H1 (cell line): ENCODE measurements at regions not wholly inside any gene's neighbourhood (a gene's known extent, or its start where the extent isn't known, plus 50 kb on each side); places are given as distances from the start of the nearest gene placed in this dataset.

Experiments
- CTCF ChIA-PET: fragments of 300-600 bp; sonication (Branson Sonifier 250); formaldehyde crosslinking; loops from one replicate; lab custom pipeline; 2021; ENCODE audit not compliant: partially characterized antibody; lab: Charles Lee
- POLR2A ChIA-PET: fragments of 300-600 bp; sonication (Branson Sonifier 250); formaldehyde crosslinking; loops from one replicate; lab custom pipeline; 2021; ENCODE audit warnings: inconsistent platforms; ENCODE audit not compliant: partially characterized antibody; lab: Charles Lee
- DNase-seq, 2 experiments: peaks; one replicate each; pipeline versions ENCODE4 v3.0.0 to v3.0.0-alpha.2; 2010 to 2022; ENCODE audit warnings: low spot score in 2 of 2, low read depth in 1 of 2, mixed read lengths in 1 of 2
- FAIRE-seq: peaks from 2 replicates; lab custom pipeline; 2011; peaks lifted over from hg19 to GRCh38; lab: Jason Lieb, UNC
- H2AFZ ChIP-seq: 2 replicates; pipeline ENCODE4 v1.8.1; 2012; ENCODE audit warnings: low read length, inconsistent platforms
- H2AK5ac ChIP-seq: 2 replicates; pipeline ENCODE4 v1.6.1; 2013; ENCODE audit warnings: low read depth, low read length
- H2BK120ac ChIP-seq: replicated peaks from 2 replicates; pipeline ENCODE3; 2013; ENCODE audit warnings: low read depth, low read length, inconsistent platforms
- H2BK12ac ChIP-seq: 2 replicates; pipeline ENCODE4 v1.6.1; 2013; ENCODE audit warnings: low read depth, low read length
- H2BK15ac ChIP-seq: 2 replicates; pipeline ENCODE4 v1.6.1; 2013; ENCODE audit warnings: low read length
- H2BK20ac ChIP-seq: 2 replicates; pipeline ENCODE4 v1.6.1; 2013; ENCODE audit warnings: low read length
- H2BK5ac ChIP-seq: 2 replicates; pipeline ENCODE4 v1.6.1; 2013; ENCODE audit warnings: low read depth, low read length
- H3K14ac ChIP-seq: 2 replicates; pipeline ENCODE4 v1.6.1; 2013; ENCODE audit warnings: inconsistent platforms; ENCODE audit not compliant: insufficient read length
- H3K18ac ChIP-seq: 2 replicates; pipeline ENCODE4 v1.6.1; 2013; ENCODE audit warnings: low read length; ENCODE audit errors: extremely low read depth
- H3K23ac ChIP-seq: 2 replicates; pipeline ENCODE4 v1.6.1; 2013; ENCODE audit warnings: inconsistent platforms; ENCODE audit not compliant: insufficient read length
- H3K23me2 ChIP-seq: 2 replicates; pipeline ENCODE4 v1.6.1; 2013; ENCODE audit warnings: low read depth, low read length
- H3K27ac ChIP-seq: 2 replicates; pipeline ENCODE4 v1.6.1; 2011; ENCODE audit warnings: low read depth, low read length, inconsistent platforms
- H3K27me3 ChIP-seq, 4 experiments: replicated peaks in 1 of 4; 1 replicate in 1 of 4; 2 replicates in 3 of 4; pipeline versions ENCODE4 v1.6.1 to v1.8.1; 2011 to 2013; ENCODE audit warnings: low read length in 3 of 4, mild to moderate bottlenecking in 3 of 4, inconsistent platforms in 2 of 4, mixed read lengths in 2 of 4, moderate library complexity in 1 of 4; ENCODE audit not compliant: control insufficient read depth in 3 of 4, insufficient read depth in 3 of 4; ENCODE audit errors: extremely low read depth in 1 of 4
- H3K36me3 ChIP-seq, 4 experiments: 2 replicates each; pipeline versions ENCODE4 v1.6.1 to v1.8.1; 2011 to 2013; ENCODE audit warnings: mild to moderate bottlenecking in 4 of 4, low read length in 3 of 4, moderate library complexity in 2 of 4, control low read depth in 1 of 4, inconsistent platforms in 1 of 4; ENCODE audit not compliant: insufficient read depth in 4 of 4, control insufficient read depth in 2 of 4
- H3K4ac ChIP-seq: replicated peaks from 2 replicates; pipeline ENCODE3; 2013; ENCODE audit warnings: low read length, low read depth, mixed read lengths, inconsistent platforms; ENCODE audit not compliant: insufficient read length
- H3K4me1 ChIP-seq, 4 experiments: replicated peaks in 1 of 4; 1 replicate in 1 of 4; 2 replicates in 3 of 4; pipeline versions ENCODE4 v1.6.1 to v1.8.1; 2011 to 2013; ENCODE audit warnings: low read length in 3 of 4, inconsistent platforms in 2 of 4, mixed read lengths in 1 of 4; ENCODE audit not compliant: insufficient read depth in 4 of 4, control insufficient read depth in 3 of 4
- H3K4me2 ChIP-seq, 2 experiments: 2 replicates each; pipeline versions ENCODE4 v1.6.1 to v1.8.1; 2011 to 2013; ENCODE audit warnings: low read depth in 2 of 2, low read length in 2 of 2, control low read depth in 1 of 2, inconsistent platforms in 1 of 2, mild to moderate bottlenecking in 1 of 2; ENCODE audit not compliant: insufficient read depth in 1 of 2
- H3K4me3 ChIP-seq, 4 experiments: fragments of 200-600, 300-600 bp in 1 of 4; sonication (generic), shearing (Covaris generic), sonication (Bioruptor Twin) in 1 of 4; 2 replicates each; pipeline versions ENCODE4 v1.5.1 to v1.8.1; 2011 to 2016; ENCODE audit warnings: low read length in 4 of 4, low read depth in 3 of 4, control low read depth in 2 of 4, inconsistent platforms in 2 of 4, mild to moderate bottlenecking in 2 of 4, mixed read lengths in 1 of 4, moderate library complexity in 1 of 4; ENCODE audit not compliant: insufficient read depth in 2 of 4; ENCODE audit errors: extremely low read depth in 1 of 4
- H3K56ac ChIP-seq: replicated peaks from 2 replicates; pipeline ENCODE3; 2013; ENCODE audit warnings: low read depth, mild to moderate bottlenecking, mixed read lengths, low read length, inconsistent platforms; ENCODE audit not compliant: insufficient read length
- H3K79me1 ChIP-seq: 2 replicates; pipeline ENCODE4 v1.6.1; 2013; ENCODE audit warnings: low read depth, low read length, control low read depth
- H3K79me2 ChIP-seq, 2 experiments: 2 replicates each; pipeline versions ENCODE4 v1.6.1 to v1.8.1; 2012 to 2013; ENCODE audit warnings: low read length in 2 of 2, mild to moderate bottlenecking in 2 of 2, inconsistent platforms in 1 of 2; ENCODE audit not compliant: insufficient read depth in 2 of 2, control insufficient read depth in 1 of 2
- H3K9ac ChIP-seq, 4 experiments: replicated peaks in 1 of 4; 1 replicate in 1 of 4; 2 replicates in 3 of 4; pipeline versions ENCODE4 v1.6.1 to v1.8.1; 2011 to 2013; ENCODE audit warnings: low read depth in 3 of 4, low read length in 3 of 4, control low read depth in 2 of 4, mild to moderate bottlenecking in 2 of 4, moderate library complexity in 2 of 4, inconsistent platforms in 1 of 4; ENCODE audit errors: extremely low read depth in 1 of 4
- H3K9me3 ChIP-seq, 2 experiments: 2 replicates each; pipeline versions ENCODE4 v1.6.1 to v1.8.1; 2012 to 2013; ENCODE audit warnings: mild to moderate bottlenecking in 2 of 2, moderate library complexity in 2 of 2, control low read depth in 1 of 2, inconsistent platforms in 1 of 2, low read depth in 1 of 2, low read length in 1 of 2, mixed read lengths in 1 of 2; ENCODE audit not compliant: insufficient read depth in 2 of 2
- H4K20me1 ChIP-seq, 2 experiments: replicated peaks in 1 of 2; 2 replicates each; pipeline versions ENCODE3 to v1.8.1; 2011 to 2013; ENCODE audit warnings: inconsistent platforms in 2 of 2, low read length in 2 of 2, mild to moderate bottlenecking in 1 of 2; ENCODE audit not compliant: insufficient read depth in 2 of 2, control insufficient read depth in 1 of 2
- H4K5ac ChIP-seq: 2 replicates; pipeline ENCODE4 v1.6.1; 2013; ENCODE audit warnings: low read length, low read depth, mixed read lengths, inconsistent platforms; ENCODE audit not compliant: insufficient read length
- H4K8ac ChIP-seq: 2 replicates; pipeline ENCODE4 v1.8.0; 2013; ENCODE audit warnings: mild to moderate bottlenecking, moderate library complexity, low read length, inconsistent platforms; ENCODE audit not compliant: insufficient read depth; ENCODE audit errors: extremely low read depth
- H4K91ac ChIP-seq: replicated peaks from 2 replicates; pipeline ENCODE3; 2013; ENCODE audit warnings: low read length, mixed read lengths, inconsistent platforms; ENCODE audit not compliant: insufficient read length
- POLR2A ChIP-seq, 2 experiments: IDR thresholded peaks; 1 replicate in 1 of 2; 2 replicates in 1 of 2; pipeline ENCODE4 v1.6.1; 2011; ENCODE audit warnings: low read depth in 2 of 2, low read length in 2 of 2, mild to moderate bottlenecking in 2 of 2; ENCODE audit errors: control extremely low read depth in 1 of 2
- WGBS, 2 experiments: shearing (Covaris generic) in 1 of 2; methylation state at CpG; one replicate each; pipeline versions ENCODE4 v1.1.6 to v1.1.7; 2013 to 2015; ENCODE audit warnings: low lambda C conversion rate in 2 of 2, mixed read lengths in 2 of 2, inconsistent platforms in 1 of 2, low coverage in 1 of 2, missing lambda C conversion rate in 1 of 2; ENCODE audit not compliant: insufficient replicate concordance in 2 of 2, insufficient coverage in 1 of 2, insufficient read length in 1 of 2; ENCODE audit errors: extremely low coverage in 1 of 2, missing lambda C conversion rate in 1 of 2; 5-methylcytosine and 5-hydroxymethylcytosine counted together
- TF ChIP-seq, protein P1 (sequence below): fragments of 300-600 bp; sonication (generic); IDR thresholded peaks from 2 replicates; pipeline ENCODE4 v1.7.1; 2012; ENCODE audit warnings: low read length, moderate library complexity, mild to moderate bottlenecking, inconsistent platforms; ENCODE audit not compliant: insufficient replicate concordance

DNA sequence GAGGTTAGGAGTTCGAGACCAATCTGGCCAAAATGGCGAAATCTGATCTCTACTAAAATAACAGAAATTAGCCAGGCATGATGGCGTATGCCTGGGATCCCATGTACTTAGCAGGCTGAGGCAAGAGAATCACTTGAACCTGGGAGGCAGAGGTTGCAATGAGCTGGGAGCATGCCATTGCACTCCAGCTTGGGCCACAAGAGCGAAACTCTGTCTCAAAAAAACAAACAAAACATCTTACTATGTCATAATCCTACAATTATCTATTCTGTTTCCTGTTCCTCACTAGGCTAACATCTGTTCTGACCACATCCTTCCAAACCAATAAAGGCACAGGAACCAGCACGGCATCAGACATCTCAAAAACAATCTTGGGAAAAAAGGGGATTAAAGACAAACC, 361.8 kb upstream of the UBE2E3 start:
- Histone ChIP-seq H2BK12ac (no peak overlapping the region), H3K27me3 (no peaks in the 10 kb centered on the region), H3K79me1 (no peaks in the 10 kb centered on the region), H3K9ac (no peak overlapping the region), H2BK15ac (no peak overlapping the region), H3K23me2 (no peaks in the 10 kb centered on the region), H2AK5ac (no peak overlapping the region), H2BK120ac (no peak overlapping the region), H4K5ac (no peak overlapping the region), H3K18ac (no peak overlapping the region), H3K79me2 (no peaks in the 10 kb centered on the region), H3K14ac (no peak overlapping the region), H3K4me3 (no peak overlapping the region), H3K36me3 (no peaks in the 10 kb centered on the region), H3K4me1 (no peaks in the 10 kb centered on the region), H3K4ac (no peak overlapping the region), H3K23ac (no peak overlapping the region), H3K4me2 (no peak overlapping the region), H3K9me3 (no peaks in the 10 kb centered on the region), H2BK20ac (no peak overlapping the region), H4K91ac (no peak overlapping the region), H2AFZ (no peak overlapping the region), H3K56ac (no peak overlapping the region), H3K27ac (no peak overlapping the region), H4K8ac (no peak overlapping the region), H4K20me1 (no peaks in the 10 kb centered on the region), H2BK5ac (no peak overlapping the region)
- CTCF ChIA-PET: no interaction called here
- FAIRE-seq (no peak), DNase-seq (no peak)
- 97% methylated on average over 5 of the region's 5 CpGs; no CpG with 5 or more reads in 1 of the 2 experiments for WGBS, 2 experiments
- POLR2A ChIA-PET: no interaction called here
- TF ChIP-seq, protein P1, sequence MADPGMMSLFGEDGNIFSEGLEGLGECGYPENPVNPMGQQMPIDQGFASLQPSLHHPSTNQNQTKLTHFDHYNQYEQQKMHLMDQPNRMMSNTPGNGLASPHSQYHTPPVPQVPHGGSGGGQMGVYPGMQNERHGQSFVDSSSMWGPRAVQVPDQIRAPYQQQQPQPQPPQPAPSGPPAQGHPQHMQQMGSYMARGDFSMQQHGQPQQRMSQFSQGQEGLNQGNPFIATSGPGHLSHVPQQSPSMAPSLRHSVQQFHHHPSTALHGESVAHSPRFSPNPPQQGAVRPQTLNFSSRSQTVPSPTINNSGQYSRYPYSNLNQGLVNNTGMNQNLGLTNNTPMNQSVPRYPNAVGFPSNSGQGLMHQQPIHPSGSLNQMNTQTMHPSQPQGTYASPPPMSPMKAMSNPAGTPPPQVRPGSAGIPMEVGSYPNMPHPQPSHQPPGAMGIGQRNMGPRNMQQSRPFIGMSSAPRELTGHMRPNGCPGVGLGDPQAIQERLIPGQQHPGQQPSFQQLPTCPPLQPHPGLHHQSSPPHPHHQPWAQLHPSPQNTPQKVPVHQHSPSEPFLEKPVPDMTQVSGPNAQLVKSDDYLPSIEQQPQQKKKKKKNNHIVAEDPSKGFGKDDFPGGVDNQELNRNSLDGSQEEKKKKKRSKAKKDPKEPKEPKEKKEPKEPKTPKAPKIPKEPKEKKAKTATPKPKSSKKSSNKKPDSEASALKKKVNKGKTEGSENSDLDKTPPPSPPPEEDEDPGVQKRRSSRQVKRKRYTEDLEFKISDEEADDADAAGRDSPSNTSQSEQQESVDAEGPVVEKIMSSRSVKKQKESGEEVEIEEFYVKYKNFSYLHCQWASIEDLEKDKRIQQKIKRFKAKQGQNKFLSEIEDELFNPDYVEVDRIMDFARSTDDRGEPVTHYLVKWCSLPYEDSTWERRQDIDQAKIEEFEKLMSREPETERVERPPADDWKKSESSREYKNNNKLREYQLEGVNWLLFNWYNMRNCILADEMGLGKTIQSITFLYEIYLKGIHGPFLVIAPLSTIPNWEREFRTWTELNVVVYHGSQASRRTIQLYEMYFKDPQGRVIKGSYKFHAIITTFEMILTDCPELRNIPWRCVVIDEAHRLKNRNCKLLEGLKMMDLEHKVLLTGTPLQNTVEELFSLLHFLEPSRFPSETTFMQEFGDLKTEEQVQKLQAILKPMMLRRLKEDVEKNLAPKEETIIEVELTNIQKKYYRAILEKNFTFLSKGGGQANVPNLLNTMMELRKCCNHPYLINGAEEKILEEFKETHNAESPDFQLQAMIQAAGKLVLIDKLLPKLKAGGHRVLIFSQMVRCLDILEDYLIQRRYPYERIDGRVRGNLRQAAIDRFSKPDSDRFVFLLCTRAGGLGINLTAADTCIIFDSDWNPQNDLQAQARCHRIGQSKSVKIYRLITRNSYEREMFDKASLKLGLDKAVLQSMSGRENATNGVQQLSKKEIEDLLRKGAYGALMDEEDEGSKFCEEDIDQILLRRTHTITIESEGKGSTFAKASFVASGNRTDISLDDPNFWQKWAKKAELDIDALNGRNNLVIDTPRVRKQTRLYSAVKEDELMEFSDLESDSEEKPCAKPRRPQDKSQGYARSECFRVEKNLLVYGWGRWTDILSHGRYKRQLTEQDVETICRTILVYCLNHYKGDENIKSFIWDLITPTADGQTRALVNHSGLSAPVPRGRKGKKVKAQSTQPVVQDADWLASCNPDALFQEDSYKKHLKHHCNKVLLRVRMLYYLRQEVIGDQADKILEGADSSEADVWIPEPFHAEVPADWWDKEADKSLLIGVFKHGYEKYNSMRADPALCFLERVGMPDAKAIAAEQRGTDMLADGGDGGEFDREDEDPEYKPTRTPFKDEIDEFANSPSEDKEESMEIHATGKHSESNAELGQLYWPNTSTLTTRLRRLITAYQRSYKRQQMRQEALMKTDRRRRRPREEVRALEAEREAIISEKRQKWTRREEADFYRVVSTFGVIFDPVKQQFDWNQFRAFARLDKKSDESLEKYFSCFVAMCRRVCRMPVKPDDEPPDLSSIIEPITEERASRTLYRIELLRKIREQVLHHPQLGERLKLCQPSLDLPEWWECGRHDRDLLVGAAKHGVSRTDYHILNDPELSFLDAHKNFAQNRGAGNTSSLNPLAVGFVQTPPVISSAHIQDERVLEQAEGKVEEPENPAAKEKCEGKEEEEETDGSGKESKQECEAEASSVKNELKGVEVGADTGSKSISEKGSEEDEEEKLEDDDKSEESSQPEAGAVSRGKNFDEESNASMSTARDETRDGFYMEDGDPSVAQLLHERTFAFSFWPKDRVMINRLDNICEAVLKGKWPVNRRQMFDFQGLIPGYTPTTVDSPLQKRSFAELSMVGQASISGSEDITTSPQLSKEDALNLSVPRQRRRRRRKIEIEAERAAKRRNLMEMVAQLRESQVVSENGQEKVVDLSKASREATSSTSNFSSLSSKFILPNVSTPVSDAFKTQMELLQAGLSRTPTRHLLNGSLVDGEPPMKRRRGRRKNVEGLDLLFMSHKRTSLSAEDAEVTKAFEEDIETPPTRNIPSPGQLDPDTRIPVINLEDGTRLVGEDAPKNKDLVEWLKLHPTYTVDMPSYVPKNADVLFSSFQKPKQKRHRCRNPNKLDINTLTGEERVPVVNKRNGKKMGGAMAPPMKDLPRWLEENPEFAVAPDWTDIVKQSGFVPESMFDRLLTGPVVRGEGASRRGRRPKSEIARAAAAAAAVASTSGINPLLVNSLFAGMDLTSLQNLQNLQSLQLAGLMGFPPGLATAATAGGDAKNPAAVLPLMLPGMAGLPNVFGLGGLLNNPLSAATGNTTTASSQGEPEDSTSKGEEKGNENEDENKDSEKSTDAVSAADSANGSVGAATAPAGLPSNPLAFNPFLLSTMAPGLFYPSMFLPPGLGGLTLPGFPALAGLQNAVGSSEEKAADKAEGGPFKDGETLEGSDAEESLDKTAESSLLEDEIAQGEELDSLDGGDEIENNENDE: no peak
- TF ChIP-seq POLR2A (IDR thresholded peaks at IDR 0.05; ENCODE audit: control extremely low read depth in 1 of 2, low read depth in 2 of 2, low read length in 2 of 2): no peak
